ENCODE measurements at regions not wholly inside any gene's neighbourhood (a gene's known extent, or its start where the extent isn't known, plus 50 kb on each side); places are given as distances from the start of the nearest gene placed in this dataset.

- TF ChIP-seq CTCF (IDR thresholded peaks at IDR 0.05; ENCODE audit: poor library complexity, severe bottlenecking), result no peak
- H3K9me3 ChIP-seq (ENCODE audit: severe bottlenecking), result no peaks in the 10 kb centered on the region
- no peak for DNase-seq (ENCODE audit: low spot score)
- no peak overlapping the region for H3K27ac ChIP-seq (ENCODE audit: poor library complexity, severe bottlenecking)
- no peaks in the 10 kb centered on the region for H3K27me3 ChIP-seq (ENCODE audit: insufficient read depth, poor library complexity, severe bottlenecking)
- no peak overlapping the region for H3K4me3 ChIP-seq (ENCODE audit: severe bottlenecking)
- H3K36me3 ChIP-seq (ENCODE audit: low read depth), result no peaks in the 10 kb centered on the region
- no peaks in the 10 kb centered on the region for H3K4me1 ChIP-seq (ENCODE audit: insufficient read depth, poor library complexity, severe bottlenecking)
- no peak for ATAC-seq (ENCODE audit: low read depth)
These were observed 119.7 kb upstream of the LMO4 start for GRCh38 chr1:87208931-87209330.

GRCh38 chr1:87210151-87210550 lies 118.5 kb upstream of the LMO4 start:
- DNase-seq (ENCODE audit: low spot score) (no peak), ATAC-seq (ENCODE audit: low read depth) (no peak)
- Histone ChIP-seq H3K4me1 (ENCODE audit: insufficient read depth, poor library complexity, severe bottlenecking) (no peaks in the 10 kb centered on the region), H3K36me3 (ENCODE audit: low read depth) (no peaks in the 10 kb centered on the region), H3K27me3 (ENCODE audit: insufficient read depth, poor library complexity, severe bottlenecking) (no peaks in the 10 kb centered on the region), H3K9me3 (ENCODE audit: severe bottlenecking) (no peaks in the 10 kb centered on the region), H3K27ac (ENCODE audit: poor library complexity, severe bottlenecking) (no peak overlapping the region), H3K4me3 (ENCODE audit: severe bottlenecking) (no peak overlapping the region)
- TF ChIP-seq CTCF (IDR thresholded peaks at IDR 0.05; ENCODE audit: poor library complexity, severe bottlenecking), result no peak

- no peaks in the 10 kb centered on the region for H3K27me3 ChIP-seq (ENCODE audit: insufficient read depth, poor library complexity, severe bottlenecking)
- H3K27ac ChIP-seq (ENCODE audit: poor library complexity, severe bottlenecking), result no peak overlapping the region
- H3K4me1 ChIP-seq (ENCODE audit: insufficient read depth, poor library complexity, severe bottlenecking), result no peaks in the 10 kb centered on the region
- ATAC-seq (ENCODE audit: low read depth), result no peak
- TF ChIP-seq CTCF (IDR thresholded peaks at IDR 0.05; ENCODE audit: poor library complexity, severe bottlenecking), result no peak
- DNase-seq (ENCODE audit: low spot score), result no peak
- H3K36me3 ChIP-seq (ENCODE audit: low read depth), result no peaks in the 10 kb centered on the region
- no peaks in the 10 kb centered on the region for H3K9me3 ChIP-seq (ENCODE audit: severe bottlenecking)
- no peak overlapping the region for H3K4me3 ChIP-seq (ENCODE audit: severe bottlenecking)
These were observed 116.1 kb upstream of the LMO4 start for GRCh38 chr1:87212431-87213134.

- Histone ChIP-seq H3K4me1 (ENCODE audit: insufficient read depth, poor library complexity, severe bottlenecking) (no peaks in the 10 kb centered on the region), H3K36me3 (ENCODE audit: low read depth) (no peaks in the 10 kb centered on the region), H3K27ac (ENCODE audit: poor library complexity, severe bottlenecking) (no peak overlapping the region), H3K4me3 (ENCODE audit: severe bottlenecking) (no peak overlapping the region), H3K27me3 (ENCODE audit: insufficient read depth, poor library complexity, severe bottlenecking) (no peaks in the 10 kb centered on the region), H3K9me3 (ENCODE audit: severe bottlenecking) (no peaks in the 10 kb centered on the region)
- ATAC-seq (ENCODE audit: low read depth) (no peak), DNase-seq (ENCODE audit: low spot score) (no peak)
- no peak for TF ChIP-seq CTCF (IDR thresholded peaks at IDR 0.05; ENCODE audit: poor library complexity, severe bottlenecking)
These were observed 115.6 kb upstream of the LMO4 start for GRCh38 chr1:87213135-87213515.

- no peak for TF ChIP-seq CTCF (IDR thresholded peaks at IDR 0.05; ENCODE audit: poor library complexity, severe bottlenecking)
- DNase-seq (ENCODE audit: low spot score), result no peak
- no peak overlapping the region for H3K27ac ChIP-seq (ENCODE audit: poor library complexity, severe bottlenecking)
- ATAC-seq (ENCODE audit: low read depth), result no peak
- H3K4me1 ChIP-seq (ENCODE audit: insufficient read depth, poor library complexity, severe bottlenecking), result peaks cover 14% of the 10 kb centered on the region
- H3K27me3 ChIP-seq (ENCODE audit: insufficient read depth, poor library complexity, severe bottlenecking), result no peaks in the 10 kb centered on the region
- no peaks in the 10 kb centered on the region for H3K9me3 ChIP-seq (ENCODE audit: severe bottlenecking)
- H3K4me3 ChIP-seq (ENCODE audit: severe bottlenecking), result no peak overlapping the region
- no peaks in the 10 kb centered on the region for H3K36me3 ChIP-seq (ENCODE audit: low read depth)
These were observed 113.1 kb upstream of the LMO4 start for GRCh38 chr1:87215592-87215991.

Data from RWPE2 (cell line).